Tibial nerve (tissue), 3 donors: ENCODE measurements at regions not wholly inside any gene's neighbourhood (a gene's known extent, or its start where the extent isn't known, plus 50 kb on each side); places are given as distances from the start of the nearest gene placed in this dataset.

Experiments used
- CTCF ChIP-seq, 5 experiments: fragments of 200-600 bp in 3 of 5; fragments of 450-650 bp in 2 of 5; sonication (generic) in 3 of 5; IDR thresholded peaks; one replicate each; pipeline ENCODE4 v1.5.1; 2016 to 2019; ENCODE audit warnings: antibody characterized with exemption in 5 of 5, mild to moderate bottlenecking in 3 of 5, moderate library complexity in 2 of 5
- POLR2A ChIP-seq, 2 donors: fragments of 450-650 bp; IDR thresholded peaks; one replicate each; pipeline ENCODE4 v1.6.1; 2017; ENCODE audit warnings: antibody characterized with exemption in 2 of 2, mild to moderate bottlenecking in 2 of 2, moderate library complexity in 2 of 2

GRCh38 chr1:62370594-62370993 is 51.4 kb upstream of the KANK4 start:
- TF ChIP-seq CTCF (IDR thresholded peaks at IDR 0.05) (no peak), POLR2A (IDR thresholded peaks at IDR 0.05) (no peak)
